Inflammatory macrophage (primary cell): ENCODE measurements at regions not wholly inside any gene's neighbourhood (a gene's known extent, or its start where the extent isn't known, plus 50 kb on each side); places are given as distances from the start of the nearest gene placed in this dataset.
A peak's percentile ranks its signal among the peaks of the same experiment; 100 is the strongest.
"Not testable (repeated sequence)": the region's sequence is repeated elsewhere in the genome, so short reads cannot be mapped to it uniquely, and the experiment has no call there.

Source experiments
- DNase-seq, 2 donors: peaks; one replicate each; pipeline ENCODE4 v3.0.0-alpha.2; 2020 to 2022

GRCh38 chr3:194884649-194885315 lies 199.1 kb downstream of the FAM43A start:
- no peak for DNase-seq

- no peak for DNase-seq
These were observed 200.1 kb downstream of the FAM43A start for GRCh38 chr3:194885766-194886165.

- DNase-seq: no peak
These were observed 201.2 kb downstream of the FAM43A start for GRCh38 chr3:194886836-194887235.

GRCh38 chr3:194888062-194888461 lies 202.4 kb downstream of the FAM43A start:
- peak; percentile 60 to 74 for DNase-seq

GRCh38 chr3:194888916-194889315 lies 203.2 kb downstream of the FAM43A start:
- DNase-seq: no peak

GRCh38 chr3:194890091-194890490 lies 204.4 kb downstream of the FAM43A start:
- no peak for DNase-seq

GRCh38 chr3:194893121-194893987 lies 207.7 kb downstream of the FAM43A start:
- peak; percentile 21 to 49 for DNase-seq

- no peak for DNase-seq
These were observed 208.9 kb downstream of the FAM43A start for GRCh38 chr3:194894538-194894937.

- DNase-seq: peak; percentile 68 to 80
These were observed 215.3 kb downstream of the FAM43A start for GRCh38 chr3:194900854-194901522.

GRCh38 chr3:194903447-194903846 lies 217.8 kb downstream of the FAM43A start:
- DNase-seq: not testable (repeated sequence)

GRCh38 chr3:194904999-194905398 lies 219.3 kb downstream of the FAM43A start:
- not testable (repeated sequence) for DNase-seq

GRCh38 chr3:194905696-194906095 lies 220.0 kb downstream of the FAM43A start:
- DNase-seq: no peak

GRCh38 chr3:194906229-194906629 lies 220.5 kb downstream of the FAM43A start:
- DNase-seq: peak; percentile 17 to 22

GRCh38 chr3:194906970-194907629 lies 221.4 kb downstream of the FAM43A start:
- no peak for DNase-seq

- peak; percentile 49 to 62 for DNase-seq
These were observed 222.1 kb downstream of the FAM43A start for GRCh38 chr3:194907811-194908210.

- DNase-seq: no peak
These were observed 222.8 kb downstream of the FAM43A start for GRCh38 chr3:194908496-194908895.

- no peak for DNase-seq
These were observed 223.3 kb downstream of the FAM43A start for GRCh38 chr3:194908972-194909371.

- peak in 1 of 2 donors; percentile 39 for DNase-seq
These were observed 224.8 kb downstream of the FAM43A start for GRCh38 chr3:194910414-194910984.

- no peak for DNase-seq
These were observed 227.6 kb downstream of the FAM43A start for GRCh38 chr3:194913316-194913715.

- peak; percentile 49 to 75 for DNase-seq
These were observed 239.2 kb downstream of the FAM43A start for GRCh38 chr3:194924889-194925288.

- DNase-seq: no peak
These were observed 239.9 kb downstream of the FAM43A start for GRCh38 chr3:194925614-194926013.

- peak; percentile 45 to 47 for DNase-seq
These were observed 242.5 kb downstream of the FAM43A start for GRCh38 chr3:194928227-194928626.
